HG03571 (cell line): ENCODE measurements at regions not wholly inside any gene's neighbourhood (a gene's known extent, or its start where the extent isn't known, plus 50 kb on each side); places are given as distances from the start of the nearest gene placed in this dataset.
"Not testable (repeated sequence)": the region's sequence is repeated elsewhere in the genome, so short reads cannot be mapped to it uniquely, and the experiment has no call there.

Experiments used
- ATAC-seq: cut with Tn5 transposase; IDR thresholded peaks from one replicate; pipeline ENCODE4 v1.9.1; 2021; ENCODE audit not compliant: unreplicated experiment

- no peak for ATAC-seq
These were observed 161.2 kb upstream of the CHD1 start for GRCh38 chr5:99089822-99090549.

- no peak for ATAC-seq
These were observed 159.5 kb upstream of the CHD1 start for GRCh38 chr5:99088309-99088708.

GRCh38 chr5:99083197-99083596, 154.4 kb upstream of the CHD1 start:
- ATAC-seq = no peak

- no peak for ATAC-seq
These were observed 152.9 kb upstream of the CHD1 start for GRCh38 chr5:99081711-99082110.

GRCh38 chr5:99076723-99077640, 148.2 kb upstream of the CHD1 start:
- ATAC-seq = no peak

GRCh38 chr5:99072846-99073245, 144.0 kb upstream of the CHD1 start:
- ATAC-seq = no peak

GRCh38 chr5:99070822-99071221, 142.0 kb upstream of the CHD1 start:
- ATAC-seq = no peak

- no peak for ATAC-seq
These were observed 141.6 kb upstream of the CHD1 start for GRCh38 chr5:99070362-99070761.

- ATAC-seq = peak; percentile 60
These were observed 140.3 kb upstream of the CHD1 start for GRCh38 chr5:99068944-99069650.

GRCh38 chr5:99063737-99064136, 134.9 kb upstream of the CHD1 start:
- ATAC-seq = no peak

- ATAC-seq = no peak
These were observed 132.9 kb upstream of the CHD1 start for GRCh38 chr5:99061711-99062110.

GRCh38 chr5:99061299-99061698, 132.5 kb upstream of the CHD1 start:
- no peak for ATAC-seq

GRCh38 chr5:99060306-99061261, 131.8 kb upstream of the CHD1 start:
- ATAC-seq = peak; percentile 61

- ATAC-seq = no peak
These were observed 130.9 kb upstream of the CHD1 start for GRCh38 chr5:99059685-99060084.

- ATAC-seq = no peak
These were observed 129.7 kb upstream of the CHD1 start for GRCh38 chr5:99058466-99058865.

- no peak for ATAC-seq
These were observed 126.2 kb upstream of the CHD1 start for GRCh38 chr5:99054972-99055371.

- no peak for ATAC-seq
These were observed 117.1 kb upstream of the CHD1 start for GRCh38 chr5:99045871-99046270.

GRCh38 chr5:99043257-99043656, 114.5 kb upstream of the CHD1 start:
- not testable (repeated sequence) for ATAC-seq

GRCh38 chr5:99037668-99038067, 108.9 kb upstream of the CHD1 start:
- ATAC-seq = no peak

GRCh38 chr5:99035942-99036341, 107.1 kb upstream of the CHD1 start:
- ATAC-seq = no peak
